HCT116 (cell line): ENCODE measurements at regions not wholly inside any gene's neighbourhood (a gene's known extent, or its start where the extent isn't known, plus 50 kb on each side); places are given as distances from the start of the nearest gene placed in this dataset.

ENCODE experiments used
- CBX3 ChIP-seq: IDR thresholded peaks from 2 replicates; pipeline ENCODE4 v1.6.1; 2012; ENCODE audit warnings: low read depth
- CEBPB ChIP-seq: IDR thresholded peaks from 2 replicates; pipeline ENCODE4 v1.6.1; 2012; ENCODE audit warnings: low read depth
- EGR1 ChIP-seq: IDR thresholded peaks from 2 replicates; pipeline ENCODE4 v1.6.1; 2012; ENCODE audit warnings: low read depth
- EZH2 ChIP-seq: fragments of 200-600 bp; sonication (generic); IDR thresholded peaks from 2 replicates; pipeline ENCODE4 v1.6.1; 2017; ENCODE audit warnings: antibody characterized with exemption, mixed run types
- FOSL1 ChIP-seq: IDR thresholded peaks from 2 replicates; pipeline ENCODE4 v1.6.1; 2012; ENCODE audit warnings: low read depth
- JUND ChIP-seq: IDR thresholded peaks from 2 replicates; pipeline ENCODE4 v1.6.1; 2012
- POLR2A ChIP-seq: IDR thresholded peaks from 2 replicates; pipeline ENCODE4 v1.7.0; 2011; ENCODE audit warnings: borderline replicate concordance; ENCODE audit not compliant: insufficient read depth, insufficient read length; ENCODE audit errors: extremely low read depth
- POLR2AphosphoS5 ChIP-seq: IDR thresholded peaks from 2 replicates; pipeline ENCODE4 v1.6.1; 2011; ENCODE audit warnings: mild to moderate bottlenecking, low read depth, low read length, moderate library complexity
- RAD21 ChIP-seq: IDR thresholded peaks from 2 replicates; pipeline ENCODE4 v1.6.1; 2012; ENCODE audit warnings: low read depth, mild to moderate bottlenecking
- SIN3A ChIP-seq: IDR thresholded peaks from 2 replicates; pipeline ENCODE4 v1.6.1; 2012; ENCODE audit warnings: low read depth
- TCF7L2 ChIP-seq: IDR thresholded peaks from 2 replicates; pipeline ENCODE4 v1.7.0; 2011; ENCODE audit warnings: borderline replicate concordance, inconsistent platforms; ENCODE audit not compliant: insufficient read depth, insufficient read length; ENCODE audit errors: extremely low read depth
- YY1 ChIP-seq: IDR thresholded peaks from 2 replicates; pipeline ENCODE4 v1.6.1; 2011; ENCODE audit warnings: low read length, low read depth, moderate library complexity, mild to moderate bottlenecking; ENCODE audit not compliant: insufficient replicate concordance; ENCODE audit errors: extremely low read depth
- TF ChIP-seq, protein P1 (sequence below), 3 experiments: fragments of 200-600 bp in 1 of 3; sonication (generic) in 1 of 3; IDR thresholded peaks in 2 of 3; conservative IDR thresholded peaks in 1 of 3; 2 replicates each; pipeline ENCODE4 v1.5.1; 2012 to 2017; ENCODE audit warnings: low read depth in 2 of 3, low read length in 2 of 3, antibody characterized with exemption in 1 of 3, borderline replicate concordance in 1 of 3, control low read depth in 1 of 3, mild to moderate bottlenecking in 1 of 3, mixed read lengths in 1 of 3, mixed run types in 1 of 3, moderate library complexity in 1 of 3; ENCODE audit not compliant: insufficient read depth in 1 of 3
- TF ChIP-seq, protein P2 (sequence below): IDR thresholded peaks from 2 replicates; pipeline ENCODE4 v1.6.1; 2011; ENCODE audit warnings: mild to moderate bottlenecking, low read length, moderate library complexity; ENCODE audit not compliant: insufficient replicate concordance; ENCODE audit errors: extremely low read depth

DNA sequence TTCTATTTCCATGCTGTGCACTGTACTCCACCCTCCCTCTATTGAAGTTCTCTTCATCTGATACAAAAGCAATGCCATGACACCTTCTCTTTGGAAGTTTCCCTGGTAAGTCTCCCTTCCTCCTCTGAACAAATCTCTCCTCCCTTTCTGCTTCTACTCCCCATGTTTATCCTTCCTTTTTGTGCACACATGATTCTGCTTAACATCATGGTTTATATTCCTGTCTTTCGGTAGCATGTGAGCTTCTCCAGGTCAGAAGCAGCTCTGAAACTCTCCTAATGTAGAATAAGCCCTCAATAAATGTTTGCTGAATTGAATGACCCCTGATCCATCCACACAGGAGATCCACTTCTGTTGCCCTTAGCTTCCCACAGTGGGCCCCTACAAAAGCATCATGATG is 328.6 kb downstream of the PLPP3 start:
- TF ChIP-seq, protein P1, sequence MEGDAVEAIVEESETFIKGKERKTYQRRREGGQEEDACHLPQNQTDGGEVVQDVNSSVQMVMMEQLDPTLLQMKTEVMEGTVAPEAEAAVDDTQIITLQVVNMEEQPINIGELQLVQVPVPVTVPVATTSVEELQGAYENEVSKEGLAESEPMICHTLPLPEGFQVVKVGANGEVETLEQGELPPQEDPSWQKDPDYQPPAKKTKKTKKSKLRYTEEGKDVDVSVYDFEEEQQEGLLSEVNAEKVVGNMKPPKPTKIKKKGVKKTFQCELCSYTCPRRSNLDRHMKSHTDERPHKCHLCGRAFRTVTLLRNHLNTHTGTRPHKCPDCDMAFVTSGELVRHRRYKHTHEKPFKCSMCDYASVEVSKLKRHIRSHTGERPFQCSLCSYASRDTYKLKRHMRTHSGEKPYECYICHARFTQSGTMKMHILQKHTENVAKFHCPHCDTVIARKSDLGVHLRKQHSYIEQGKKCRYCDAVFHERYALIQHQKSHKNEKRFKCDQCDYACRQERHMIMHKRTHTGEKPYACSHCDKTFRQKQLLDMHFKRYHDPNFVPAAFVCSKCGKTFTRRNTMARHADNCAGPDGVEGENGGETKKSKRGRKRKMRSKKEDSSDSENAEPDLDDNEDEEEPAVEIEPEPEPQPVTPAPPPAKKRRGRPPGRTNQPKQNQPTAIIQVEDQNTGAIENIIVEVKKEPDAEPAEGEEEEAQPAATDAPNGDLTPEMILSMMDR (IDR thresholded peaks at IDR 0.05 in 2 of 3, conservative IDR thresholded peaks at IDR 0.05 in 1 of 3; ENCODE audit: borderline replicate concordance in 1 of 3, insufficient read depth in 1 of 3, low read depth in 2 of 3, low read length in 2 of 3) = no peak
- TF ChIP-seq CEBPB (no peak), EZH2 (no peak), POLR2A (no peak), TCF7L2 (no peak), YY1 (no peak), JUND (no peak), CBX3 (no peak), SIN3A (no peak), POLR2AphosphoS5 (no peak), FOSL1 (no peak), EGR1 (no peak), RAD21 (no peak)
- TF ChIP-seq, protein P2, sequence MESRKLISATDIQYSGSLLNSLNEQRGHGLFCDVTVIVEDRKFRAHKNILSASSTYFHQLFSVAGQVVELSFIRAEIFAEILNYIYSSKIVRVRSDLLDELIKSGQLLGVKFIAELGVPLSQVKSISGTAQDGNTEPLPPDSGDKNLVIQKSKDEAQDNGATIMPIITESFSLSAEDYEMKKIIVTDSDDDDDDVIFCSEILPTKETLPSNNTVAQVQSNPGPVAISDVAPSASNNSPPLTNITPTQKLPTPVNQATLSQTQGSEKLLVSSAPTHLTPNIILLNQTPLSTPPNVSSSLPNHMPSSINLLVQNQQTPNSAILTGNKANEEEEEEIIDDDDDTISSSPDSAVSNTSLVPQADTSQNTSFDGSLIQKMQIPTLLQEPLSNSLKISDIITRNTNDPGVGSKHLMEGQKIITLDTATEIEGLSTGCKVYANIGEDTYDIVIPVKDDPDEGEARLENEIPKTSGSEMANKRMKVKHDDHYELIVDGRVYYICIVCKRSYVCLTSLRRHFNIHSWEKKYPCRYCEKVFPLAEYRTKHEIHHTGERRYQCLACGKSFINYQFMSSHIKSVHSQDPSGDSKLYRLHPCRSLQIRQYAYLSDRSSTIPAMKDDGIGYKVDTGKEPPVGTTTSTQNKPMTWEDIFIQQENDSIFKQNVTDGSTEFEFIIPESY = no peak
